ENCODE measurements at regions not wholly inside any gene's neighbourhood (a gene's known extent, or its start where the extent isn't known, plus 50 kb on each side); places are given as distances from the start of the nearest gene placed in this dataset.

- POLR2A ChIA-PET, result no interaction called here
- CTCF ChIA-PET, result no interaction called here
- H3K4me3 Mint-ChIP-seq, result no peak overlapping the region
- DNase-seq (no peak), ATAC-seq (no peak)
- H3K9me3 Mint-ChIP-seq, result no peaks in the 10 kb centered on the region
- no peaks in the 10 kb centered on the region for H3K36me3 Mint-ChIP-seq (ENCODE audit: low read depth)
- intact Hi-C loops (cut with micrococcal nuclease), result no loop called here
- no peak overlapping the region for H3K27ac Mint-ChIP-seq
- H3K27me3 Mint-ChIP-seq, result no peaks in the 10 kb centered on the region
- TF ChIP-seq, protein P1, sequence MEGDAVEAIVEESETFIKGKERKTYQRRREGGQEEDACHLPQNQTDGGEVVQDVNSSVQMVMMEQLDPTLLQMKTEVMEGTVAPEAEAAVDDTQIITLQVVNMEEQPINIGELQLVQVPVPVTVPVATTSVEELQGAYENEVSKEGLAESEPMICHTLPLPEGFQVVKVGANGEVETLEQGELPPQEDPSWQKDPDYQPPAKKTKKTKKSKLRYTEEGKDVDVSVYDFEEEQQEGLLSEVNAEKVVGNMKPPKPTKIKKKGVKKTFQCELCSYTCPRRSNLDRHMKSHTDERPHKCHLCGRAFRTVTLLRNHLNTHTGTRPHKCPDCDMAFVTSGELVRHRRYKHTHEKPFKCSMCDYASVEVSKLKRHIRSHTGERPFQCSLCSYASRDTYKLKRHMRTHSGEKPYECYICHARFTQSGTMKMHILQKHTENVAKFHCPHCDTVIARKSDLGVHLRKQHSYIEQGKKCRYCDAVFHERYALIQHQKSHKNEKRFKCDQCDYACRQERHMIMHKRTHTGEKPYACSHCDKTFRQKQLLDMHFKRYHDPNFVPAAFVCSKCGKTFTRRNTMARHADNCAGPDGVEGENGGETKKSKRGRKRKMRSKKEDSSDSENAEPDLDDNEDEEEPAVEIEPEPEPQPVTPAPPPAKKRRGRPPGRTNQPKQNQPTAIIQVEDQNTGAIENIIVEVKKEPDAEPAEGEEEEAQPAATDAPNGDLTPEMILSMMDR (IDR thresholded peaks at IDR 0.05), result no peak
- H3K4me1 Mint-ChIP-seq (ENCODE audit: low read depth), result no peaks in the 10 kb centered on the region
Observed at GRCh38 chr2:66897181-66897580, 462.3 kb downstream of the MEIS1 start.

DNA sequence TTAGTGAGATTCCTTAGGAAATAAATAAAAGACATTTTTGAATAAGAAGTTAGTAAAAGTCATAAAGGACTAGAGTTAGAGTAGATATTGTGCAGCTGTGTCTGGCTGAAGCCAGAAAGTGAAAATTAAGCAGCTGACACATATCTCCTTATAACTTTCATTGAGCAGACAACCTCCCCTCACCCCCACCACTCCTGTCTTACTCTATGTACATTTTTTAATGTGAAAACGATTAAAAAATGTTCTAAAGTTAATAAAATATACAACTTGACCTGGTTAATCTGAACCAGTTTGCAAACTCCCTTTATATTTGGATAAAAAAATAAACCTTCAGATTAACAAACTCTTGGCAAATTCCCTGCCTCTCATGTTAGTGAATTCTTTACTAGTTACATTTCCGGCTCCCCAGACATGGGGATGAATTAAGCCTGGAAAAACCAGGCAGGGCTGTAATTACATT lies 462.8 kb downstream of the MEIS1 start:
- H3K4me1 Mint-ChIP-seq (ENCODE audit: low read depth), result no peaks in the 10 kb centered on the region
- no peak overlapping the region for H3K4me3 Mint-ChIP-seq
- H3K9me3 Mint-ChIP-seq, result no peaks in the 10 kb centered on the region
- no peak for DNase-seq
- no peaks in the 10 kb centered on the region for H3K36me3 Mint-ChIP-seq (ENCODE audit: low read depth)
- H3K27me3 Mint-ChIP-seq, result no peaks in the 10 kb centered on the region
- intact Hi-C loops (cut with micrococcal nuclease), result no loop called here
- ChIA-PET CTCF (no interaction called here), POLR2A (no interaction called here)
- TF ChIP-seq, protein P1 (IDR thresholded peaks at IDR 0.05), result no peak
- ATAC-seq, result no peak
- H3K27ac Mint-ChIP-seq, result no peak overlapping the region

DNA sequence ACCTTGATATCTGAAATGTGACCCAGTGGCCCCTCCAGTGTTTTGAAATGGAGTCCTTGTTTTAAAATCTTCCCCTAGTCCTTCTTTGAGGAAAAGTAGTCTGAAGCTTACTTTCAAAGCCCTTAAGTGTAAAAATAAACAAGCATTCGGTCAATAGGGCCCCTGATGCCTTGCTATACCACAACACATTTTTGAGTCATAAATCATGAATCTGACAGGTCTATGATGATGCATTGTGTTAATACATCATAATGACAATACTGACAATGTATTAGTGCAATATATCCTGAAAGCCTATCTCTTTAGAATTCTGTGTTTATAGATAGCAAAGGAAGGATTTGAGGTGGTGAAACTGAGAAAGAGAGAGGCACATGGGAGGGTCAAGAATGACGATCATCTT lies 464.2 kb downstream of the MEIS1 start:
- intact Hi-C loops (cut with micrococcal nuclease), result no loop called here
- TF ChIP-seq, protein P1 (IDR thresholded peaks at IDR 0.05), result no peak
- POLR2A ChIA-PET, result no interaction called here

DNA sequence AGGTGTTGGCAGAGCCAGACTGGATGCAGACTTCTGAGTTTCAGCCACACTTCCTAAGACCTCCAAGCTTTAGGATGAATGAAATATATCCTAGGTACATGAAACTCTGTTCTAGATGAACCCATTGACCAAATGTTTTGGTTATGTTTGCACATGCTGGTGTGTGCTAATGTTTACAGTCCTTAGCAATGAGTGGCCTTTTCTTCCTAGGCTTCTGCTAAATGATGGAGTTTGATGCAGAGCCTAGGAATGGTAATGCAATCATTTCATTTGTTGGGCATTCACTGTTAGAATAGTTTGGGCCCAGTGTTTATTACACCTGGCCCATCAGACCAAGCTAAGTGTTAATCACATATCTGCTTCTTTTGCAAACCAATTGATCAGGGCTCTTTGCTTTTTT lies 464.7 kb downstream of the MEIS1 start:
- H3K4me1 Mint-ChIP-seq (ENCODE audit: low read depth), result no peaks in the 10 kb centered on the region
- intact Hi-C loops (cut with micrococcal nuclease), result no loop called here

More for the DNA sequence above, 464.2 kb downstream of the MEIS1 start:
- H3K27ac Mint-ChIP-seq, result no peak overlapping the region
- CTCF ChIA-PET, result no interaction called here
- ATAC-seq, result no peak
- no peak overlapping the region for H3K4me3 Mint-ChIP-seq
- no peak for DNase-seq
- no peaks in the 10 kb centered on the region for H3K9me3 Mint-ChIP-seq
- H3K36me3 Mint-ChIP-seq (ENCODE audit: low read depth), result no peaks in the 10 kb centered on the region
- no peaks in the 10 kb centered on the region for H3K4me1 Mint-ChIP-seq (ENCODE audit: low read depth)
- H3K27me3 Mint-ChIP-seq, result no peaks in the 10 kb centered on the region

DNA sequence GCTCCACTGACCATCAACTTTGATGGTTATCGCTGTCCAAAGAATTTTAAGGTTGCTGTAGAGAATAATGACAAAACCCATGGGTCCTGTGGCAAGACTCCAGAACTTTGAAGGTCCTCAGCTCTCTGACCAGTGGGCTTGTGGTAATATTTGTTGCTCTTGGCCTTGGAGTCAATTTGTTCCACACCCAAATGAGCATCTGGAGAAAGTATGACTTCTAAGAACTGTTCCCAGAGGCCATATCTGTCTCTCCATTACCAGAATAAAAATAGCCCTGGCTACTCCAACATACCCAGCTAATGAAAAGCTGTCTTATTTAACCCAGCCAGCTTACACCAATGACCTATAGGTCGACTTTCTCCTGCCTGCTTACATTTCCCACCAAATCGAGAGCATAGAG lies 466.4 kb downstream of the MEIS1 start:
- ATAC-seq (no peak), DNase-seq (no peak)
- CTCF ChIA-PET, result no interaction called here
- Mint-ChIP-seq H3K36me3 (ENCODE audit: low read depth) (no peaks in the 10 kb centered on the region), H3K27me3 (no peaks in the 10 kb centered on the region), H3K4me1 (ENCODE audit: low read depth) (no peaks in the 10 kb centered on the region), H3K4me3 (no peak overlapping the region), H3K27ac (no peak overlapping the region), H3K9me3 (no peaks in the 10 kb centered on the region)
- intact Hi-C loops (cut with micrococcal nuclease), result no loop called here
- TF ChIP-seq, protein P1 (IDR thresholded peaks at IDR 0.05), result no peak
- POLR2A ChIA-PET, result no interaction called here

More for the DNA sequence above, 464.7 kb downstream of the MEIS1 start:
- DNase-seq (no peak), ATAC-seq (no peak)
- H3K27ac Mint-ChIP-seq, result no peak overlapping the region
- no peak overlapping the region for H3K4me3 Mint-ChIP-seq
- CTCF ChIA-PET, result no interaction called here
- POLR2A ChIA-PET, result no interaction called here
- TF ChIP-seq, protein P1 (IDR thresholded peaks at IDR 0.05), result no peak
- H3K27me3 Mint-ChIP-seq, result no peaks in the 10 kb centered on the region
- no peaks in the 10 kb centered on the region for H3K9me3 Mint-ChIP-seq
- no peaks in the 10 kb centered on the region for H3K36me3 Mint-ChIP-seq (ENCODE audit: low read depth)

Measured in activated CD8-positive, alpha-beta T cell treated with anti-CD3 and anti-CD28 coated beads for 36 hours (primary cell).